Astrocyte (in vitro differentiated cells and primary cell): ENCODE measurements at regions not wholly inside any gene's neighbourhood (a gene's known extent, or its start where the extent isn't known, plus 50 kb on each side); places are given as distances from the start of the nearest gene placed in this dataset.

Experiments
- EZH2 ChIP-seq: IDR thresholded peaks from 2 replicates; pipeline ENCODE4 v1.6.1; 2012; ENCODE audit warnings: mild to moderate bottlenecking, low read length, inconsistent platforms; ENCODE audit not compliant: insufficient read depth
- TF ChIP-seq, protein P1 (sequence below): IDR thresholded peaks from 2 replicates; pipeline ENCODE4 v1.5.1; 2011; ENCODE audit warnings: low read depth, mild to moderate bottlenecking, inconsistent platforms, low read length, moderate library complexity; ENCODE audit not compliant: insufficient read depth

DNA sequence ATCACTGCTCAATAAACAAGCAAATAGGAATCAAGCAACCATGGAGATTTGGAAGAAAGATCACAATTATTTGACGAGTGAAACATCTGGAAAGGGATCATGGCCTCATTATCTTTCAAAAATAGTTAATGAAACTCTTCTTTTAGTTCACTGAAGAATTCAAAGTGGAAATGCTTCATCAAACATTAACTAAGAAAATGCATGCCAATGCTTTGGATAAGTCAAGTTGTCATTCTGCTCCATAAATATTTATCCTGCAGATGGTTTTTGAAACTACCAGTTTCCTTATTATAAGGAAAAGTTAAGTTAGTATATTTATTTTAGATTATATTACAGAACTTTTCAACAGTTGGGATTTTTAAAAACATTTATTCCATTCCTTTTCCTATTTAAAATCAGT lies 206.5 kb upstream of the ADGRL2 start:
- TF ChIP-seq, protein P1, sequence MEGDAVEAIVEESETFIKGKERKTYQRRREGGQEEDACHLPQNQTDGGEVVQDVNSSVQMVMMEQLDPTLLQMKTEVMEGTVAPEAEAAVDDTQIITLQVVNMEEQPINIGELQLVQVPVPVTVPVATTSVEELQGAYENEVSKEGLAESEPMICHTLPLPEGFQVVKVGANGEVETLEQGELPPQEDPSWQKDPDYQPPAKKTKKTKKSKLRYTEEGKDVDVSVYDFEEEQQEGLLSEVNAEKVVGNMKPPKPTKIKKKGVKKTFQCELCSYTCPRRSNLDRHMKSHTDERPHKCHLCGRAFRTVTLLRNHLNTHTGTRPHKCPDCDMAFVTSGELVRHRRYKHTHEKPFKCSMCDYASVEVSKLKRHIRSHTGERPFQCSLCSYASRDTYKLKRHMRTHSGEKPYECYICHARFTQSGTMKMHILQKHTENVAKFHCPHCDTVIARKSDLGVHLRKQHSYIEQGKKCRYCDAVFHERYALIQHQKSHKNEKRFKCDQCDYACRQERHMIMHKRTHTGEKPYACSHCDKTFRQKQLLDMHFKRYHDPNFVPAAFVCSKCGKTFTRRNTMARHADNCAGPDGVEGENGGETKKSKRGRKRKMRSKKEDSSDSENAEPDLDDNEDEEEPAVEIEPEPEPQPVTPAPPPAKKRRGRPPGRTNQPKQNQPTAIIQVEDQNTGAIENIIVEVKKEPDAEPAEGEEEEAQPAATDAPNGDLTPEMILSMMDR: no peak
- no peak for TF ChIP-seq EZH2
